Mammary epithelial cell (primary cell): ENCODE measurements at regions not wholly inside any gene's neighbourhood (a gene's known extent, or its start where the extent isn't known, plus 50 kb on each side); places are given as distances from the start of the nearest gene placed in this dataset.

ENCODE experiments used
- CTCF ChIP-seq, 2 donors: IDR thresholded peaks in 1 of 2; conservative IDR thresholded peaks in 1 of 2; 2 replicates each; pipeline ENCODE4 v1.5.1; 2011 to 2012; ENCODE audit warnings: inconsistent platforms in 2 of 2, low read length in 2 of 2, mild to moderate bottlenecking in 2 of 2, control low read depth in 1 of 2, low read depth in 1 of 2; ENCODE audit not compliant: insufficient read depth in 1 of 2; ENCODE audit errors: extremely low read depth in 1 of 2
- EZH2 ChIP-seq: IDR thresholded peaks from 2 replicates; pipeline ENCODE4 v1.6.1; 2012; ENCODE audit warnings: low read length, inconsistent platforms, borderline replicate concordance

GRCh38 chr18:76613053-76613754 lies 118.2 kb upstream of the ZNF516 start:
- no peak for TF ChIP-seq CTCF (conservative IDR thresholded peaks at IDR 0.05 in 1 of 2, IDR thresholded peaks at IDR 0.05 in 1 of 2; ENCODE audit: extremely low read depth in 1 of 2, insufficient read depth in 1 of 2, low read depth in 1 of 2, low read length in 2 of 2)
- no peak for TF ChIP-seq EZH2
